NCI-H2107 treated with DMSO at 0.1 percent for 48 hours (cell line): ENCODE measurements at regions not wholly inside any gene's neighbourhood (a gene's known extent, or its start where the extent isn't known, plus 50 kb on each side); places are given as distances from the start of the nearest gene placed in this dataset.
A peak's percentile ranks its signal among the peaks of the same experiment; 100 is the strongest.
"Not testable (repeated sequence)": the region's sequence is repeated elsewhere in the genome, so short reads cannot be mapped to it uniquely, and the experiment has no call there.

Experiments
- DNase-seq: peaks from one replicate; lab custom pipeline; 2025; ENCODE audit not compliant: unreplicated experiment; lab: John Stamatoyannopoulos, UW

DNA sequence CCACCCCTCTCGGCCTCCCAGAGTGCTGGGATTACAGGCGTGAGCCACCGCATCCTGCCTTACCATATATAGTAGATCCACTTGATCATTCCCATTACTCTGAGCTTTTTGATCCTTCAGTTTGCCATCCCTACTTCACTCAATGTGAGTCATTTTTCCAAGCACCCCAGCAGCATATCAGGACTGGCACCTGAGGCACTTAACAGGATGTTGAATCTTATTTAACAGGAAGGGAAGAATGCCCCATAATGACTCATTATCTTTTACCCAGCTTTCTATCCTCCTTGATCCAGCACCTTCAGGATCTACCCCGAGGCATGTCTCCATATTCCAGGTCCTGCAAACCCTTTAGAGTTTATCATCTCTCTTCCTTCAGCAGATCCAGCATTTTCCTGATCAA is 84.9 kb upstream of the CMKLR1 start:
- DNase-seq, result no peak

DNA sequence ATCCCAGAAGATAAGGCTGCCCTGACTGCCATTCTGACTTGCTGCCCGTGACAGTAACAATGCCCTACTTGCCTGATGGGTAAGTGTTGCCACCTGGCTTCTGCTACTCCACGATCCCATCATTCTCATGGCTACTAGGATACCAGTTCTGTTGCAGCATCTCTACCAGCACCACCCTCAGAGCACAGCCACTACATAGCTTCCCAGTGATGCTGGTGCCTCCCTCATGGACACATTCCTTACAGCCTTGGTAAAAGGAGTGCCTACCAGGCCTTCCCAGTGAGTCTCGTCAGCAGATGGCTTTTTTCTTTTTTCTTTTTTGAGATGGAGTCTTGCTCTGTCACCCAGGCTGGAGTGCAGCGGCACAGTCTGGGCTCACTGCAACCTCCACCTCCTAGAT is 84.4 kb upstream of the CMKLR1 start:
- no peak for DNase-seq

DNA sequence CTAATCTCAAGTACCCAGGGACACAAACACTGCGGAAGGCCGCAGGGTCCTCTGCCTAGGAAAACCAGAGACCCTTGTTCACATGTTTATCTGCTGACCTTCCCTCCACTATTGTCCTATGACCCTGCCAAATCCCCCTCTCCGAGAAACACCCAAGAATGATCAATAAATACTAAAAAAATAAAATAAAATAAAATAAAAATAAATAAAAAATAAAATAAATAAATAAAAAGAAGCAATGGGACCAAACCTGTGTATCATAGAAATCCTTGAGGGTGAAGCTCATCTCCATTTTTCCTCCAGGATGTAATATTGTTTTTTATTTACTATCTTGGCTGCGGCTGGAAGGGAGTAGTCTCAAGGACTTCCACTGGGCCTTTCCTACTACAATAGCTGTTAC is 82.0 kb upstream of the CMKLR1 start:
- not testable (repeated sequence) for DNase-seq

DNA sequence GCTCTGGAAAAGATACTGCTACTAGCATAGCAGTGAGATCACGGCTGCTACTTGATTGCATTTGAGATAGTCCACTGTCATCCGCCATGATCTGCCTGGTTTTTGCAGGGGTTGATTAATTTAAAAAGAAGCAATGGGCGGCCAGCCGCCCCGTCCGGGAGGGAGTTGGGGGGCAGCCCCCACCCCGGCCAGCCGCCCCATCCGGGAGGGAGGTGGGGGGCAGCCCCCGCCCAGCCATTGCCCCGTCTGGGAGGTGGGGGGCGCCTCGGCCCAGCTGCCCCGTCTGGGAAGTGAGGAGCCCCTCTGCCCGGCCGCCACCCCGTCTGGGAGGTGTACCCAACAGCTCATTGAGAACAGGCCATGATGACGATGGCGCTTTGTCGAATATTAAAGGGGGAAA is 81.3 kb upstream of the CMKLR1 start:
- DNase-seq, result not testable (repeated sequence)

DNA sequence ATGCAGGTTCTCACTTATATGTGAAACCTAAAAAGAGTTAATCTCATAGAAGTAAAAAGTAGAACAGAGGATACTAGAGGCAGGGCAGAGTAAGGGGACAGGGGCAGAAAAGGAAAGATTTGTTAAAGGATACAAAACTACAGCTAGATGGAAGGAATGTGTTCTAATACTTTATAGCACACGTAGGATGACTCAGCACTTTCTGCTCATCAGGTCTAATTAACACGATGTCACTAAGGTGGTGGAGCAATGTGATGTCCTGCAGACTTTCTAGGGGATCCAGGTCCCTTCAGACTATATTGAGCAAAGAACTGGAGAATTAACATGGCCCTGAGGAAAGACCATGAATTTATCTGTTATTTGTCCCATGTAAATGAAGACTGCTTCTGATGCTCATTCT is 80.8 kb upstream of the CMKLR1 start:
- no peak for DNase-seq

DNA sequence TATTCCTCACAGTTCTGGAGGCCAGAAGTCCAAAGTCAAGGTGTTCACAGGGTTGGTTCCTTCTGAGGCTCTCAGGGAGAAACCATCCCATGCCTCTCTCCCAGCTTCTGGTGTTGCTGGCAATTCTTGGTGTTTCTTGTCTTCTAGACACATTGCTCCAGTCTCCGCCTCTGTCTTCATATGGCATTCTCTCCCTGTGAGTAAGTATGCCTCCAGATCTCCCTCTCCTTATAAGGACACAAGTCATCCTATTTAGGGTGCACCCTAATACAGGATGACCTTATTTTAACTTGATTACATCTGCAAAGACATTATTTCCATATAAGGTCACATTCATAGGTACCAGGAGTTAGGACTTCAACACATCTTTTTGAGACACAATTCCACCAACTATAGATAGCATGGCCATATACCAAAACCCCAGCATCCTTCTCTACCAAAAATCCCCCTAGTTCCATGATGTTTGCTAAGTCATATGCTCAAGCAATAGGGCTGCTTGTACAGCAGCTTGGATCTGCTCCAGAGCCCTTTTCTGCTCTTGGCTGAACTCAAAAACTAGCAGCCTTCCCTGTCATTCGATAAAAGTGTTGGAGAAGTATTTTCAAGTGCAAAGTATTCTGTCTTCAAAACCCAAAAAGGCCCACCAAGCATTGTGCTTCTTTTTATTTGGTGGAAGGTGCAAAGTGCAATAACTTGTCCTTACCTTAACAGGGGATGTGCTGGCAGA is 79.2 kb upstream of the CMKLR1 start:
- no peak for DNase-seq

DNA sequence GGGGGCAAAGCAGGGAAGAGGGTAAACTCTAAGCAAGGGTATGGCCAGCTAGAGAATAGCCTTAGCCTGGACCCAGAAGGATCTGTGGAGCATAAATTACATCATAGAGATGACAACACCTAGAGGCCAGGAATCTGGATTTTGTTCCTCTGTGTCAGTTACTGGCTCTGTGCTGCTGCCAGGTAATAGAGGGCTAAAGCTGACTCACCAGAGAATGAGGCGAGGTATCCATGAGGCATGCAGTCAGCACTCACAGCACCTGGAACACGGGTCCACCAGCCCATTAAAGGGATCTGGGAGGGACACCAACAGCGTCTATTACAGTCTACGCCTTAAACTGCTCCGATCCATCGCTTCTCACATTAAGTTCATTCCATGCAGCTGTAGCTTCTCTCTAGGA is 74.9 kb upstream of the CMKLR1 start:
- DNase-seq, result no peak

DNA sequence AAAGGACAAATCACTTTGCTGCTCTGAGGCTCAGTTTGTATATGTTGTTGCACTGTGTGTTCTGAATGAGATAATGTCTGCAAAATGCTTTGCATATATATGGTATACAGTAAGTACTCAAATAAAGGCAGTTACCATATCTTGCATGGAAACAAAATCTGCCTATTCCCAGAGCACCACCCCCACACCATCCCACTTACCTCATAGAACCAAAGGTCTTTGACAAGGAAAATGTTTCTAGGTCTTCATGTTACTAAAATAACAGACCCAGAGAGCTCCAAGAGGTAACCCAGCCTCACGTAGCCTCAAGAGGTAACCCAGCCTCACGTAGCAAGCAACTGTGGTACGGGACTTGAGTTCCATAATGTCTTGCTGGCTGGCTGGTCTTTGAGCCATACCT is 71.6 kb upstream of the CMKLR1 start:
- no peak for DNase-seq

DNA sequence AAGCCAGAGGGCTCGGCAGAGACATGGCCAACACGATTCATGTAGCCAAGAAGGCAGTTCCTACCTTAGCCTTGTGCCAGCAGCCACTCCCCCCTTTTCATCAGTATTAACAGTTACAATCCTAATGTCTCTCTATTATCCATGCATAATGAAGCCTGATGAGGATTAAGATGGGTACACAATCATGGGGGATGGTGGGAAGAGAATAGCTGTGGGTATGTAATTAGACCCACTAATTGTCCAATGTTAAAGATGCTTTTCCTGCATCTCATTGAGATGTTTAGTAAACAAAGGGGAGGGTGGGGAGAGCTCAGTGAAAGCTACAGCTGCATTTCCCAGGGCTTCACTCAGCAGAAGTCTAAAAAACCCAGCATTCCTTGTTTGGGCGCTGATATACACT is 70.4 kb upstream of the CMKLR1 start:
- DNase-seq, result no peak

DNA sequence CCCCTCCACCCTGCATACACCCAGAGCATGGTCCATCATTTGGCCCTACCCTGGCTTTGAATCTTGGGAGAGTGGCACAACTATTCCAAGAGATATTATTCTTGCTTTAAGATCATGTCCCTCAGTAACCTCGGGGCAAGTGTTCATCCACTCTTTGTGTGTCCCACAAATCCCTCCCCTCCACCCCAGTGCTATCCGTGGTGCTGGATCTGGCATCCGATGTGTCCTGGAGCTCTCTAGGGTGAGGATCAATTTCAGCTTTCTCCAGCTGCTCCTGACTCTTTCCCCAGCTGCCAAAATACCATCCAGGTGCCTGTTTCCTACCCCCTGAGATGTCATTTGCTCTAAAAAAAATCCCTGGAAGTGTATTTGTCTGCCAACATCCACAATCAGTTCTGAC is 64.8 kb upstream of the CMKLR1 start:
- DNase-seq, result no peak

DNA sequence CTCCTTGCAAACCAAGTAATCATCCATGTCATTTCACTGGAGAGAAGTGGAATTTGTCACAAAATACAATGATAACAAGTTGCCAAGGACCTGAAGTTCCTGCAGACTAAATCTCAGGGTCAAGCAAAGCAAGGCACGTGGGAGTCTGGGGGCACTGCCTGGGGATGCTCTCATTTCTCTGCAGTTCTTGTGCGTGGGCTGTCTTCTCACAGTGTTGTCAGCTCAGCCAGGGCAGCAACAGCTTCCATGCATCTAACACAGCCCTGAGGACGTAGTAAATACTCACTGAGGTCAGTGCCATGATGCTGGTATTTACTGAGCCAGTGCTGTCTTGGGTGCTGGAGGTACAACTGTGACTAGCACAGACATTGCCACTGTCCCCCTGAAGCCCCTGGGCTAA is 62.9 kb upstream of the CMKLR1 start:
- DNase-seq, result no peak

DNA sequence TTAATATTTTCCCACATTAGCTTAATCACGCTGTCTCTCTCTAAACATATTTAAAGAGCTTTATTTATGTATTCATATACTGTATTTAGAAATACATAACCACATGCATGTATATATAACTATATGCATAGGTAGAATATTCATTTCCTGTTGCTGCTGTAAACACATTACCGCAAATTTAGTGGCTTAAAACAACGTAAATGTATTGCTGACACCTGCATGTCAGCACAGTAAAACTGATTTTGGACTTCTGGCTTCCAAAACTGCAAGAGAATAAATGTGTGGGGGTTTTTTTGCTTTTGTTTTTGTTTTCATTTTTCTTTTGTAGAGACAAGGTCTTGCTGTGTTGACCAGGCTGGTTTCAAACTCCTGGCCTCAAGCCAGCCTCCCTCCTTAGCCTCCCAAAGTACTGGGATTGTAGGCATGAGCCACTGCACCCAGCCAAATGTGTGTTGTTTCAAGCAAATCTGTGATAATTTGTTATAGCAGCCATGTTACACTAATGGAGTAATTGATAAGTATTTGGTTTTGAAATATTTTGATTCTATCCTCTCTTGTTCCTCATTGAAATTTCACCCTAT is 61.9 kb upstream of the CMKLR1 start:
- no peak for DNase-seq

DNA sequence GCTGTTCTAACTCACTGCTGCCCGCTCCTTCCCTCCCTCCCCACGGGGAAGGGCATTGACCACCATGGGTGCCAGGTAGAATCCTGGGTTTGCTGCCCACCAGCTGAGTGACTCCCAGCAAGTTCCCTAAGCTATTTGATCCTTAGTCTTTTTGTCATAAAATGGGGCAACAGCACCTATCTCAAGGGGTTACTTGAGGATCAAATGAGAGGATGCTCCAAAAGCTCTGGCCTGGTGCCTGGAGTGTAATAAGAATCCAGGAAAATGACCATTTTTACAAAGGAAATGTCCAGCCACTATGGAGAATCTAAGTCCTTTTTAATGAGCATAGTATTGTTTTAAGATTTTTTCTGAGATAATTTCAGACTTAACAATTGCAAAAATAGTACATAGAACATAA is 61.4 kb upstream of the CMKLR1 start:
- DNase-seq, result no peak

DNA sequence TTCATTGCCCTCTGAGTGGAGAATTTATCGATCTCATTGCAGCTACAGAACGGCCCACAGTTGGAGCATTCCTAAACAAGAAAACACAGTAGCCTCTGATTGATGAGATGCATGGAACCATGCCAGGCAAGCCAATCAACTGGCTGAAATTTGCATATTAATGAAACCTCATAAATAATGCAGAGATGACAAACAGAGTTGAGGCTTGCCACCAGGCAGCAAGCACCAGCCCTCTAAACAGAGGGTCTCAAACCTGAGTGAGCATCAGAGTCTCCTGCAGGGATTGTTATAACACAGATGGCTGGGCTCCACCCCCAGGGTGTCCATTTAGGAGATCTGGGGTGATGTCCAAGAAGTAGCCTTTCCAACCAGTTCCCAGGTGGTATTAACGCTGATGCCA is 60.9 kb upstream of the CMKLR1 start:
- no peak for DNase-seq

DNA sequence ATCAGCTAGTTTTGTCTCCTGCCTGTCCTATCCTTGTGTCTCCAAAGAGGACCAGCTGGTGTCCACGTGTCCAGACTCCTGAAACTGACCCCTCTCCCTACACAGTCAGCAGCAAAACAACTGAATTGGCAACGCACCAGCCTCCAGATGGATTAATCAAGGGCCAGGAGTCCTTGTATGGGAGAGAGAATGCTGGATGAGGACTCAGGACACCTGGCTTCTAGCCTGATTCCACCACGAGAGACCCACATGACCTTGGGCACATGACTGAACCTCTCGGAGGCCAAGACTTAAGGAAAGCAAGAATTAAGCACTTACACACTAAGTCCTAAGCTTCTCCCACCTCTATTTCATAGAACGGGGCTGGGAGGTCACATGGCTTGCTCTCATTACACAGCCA is 60.4 kb upstream of the CMKLR1 start:
- DNase-seq, result no peak

DNA sequence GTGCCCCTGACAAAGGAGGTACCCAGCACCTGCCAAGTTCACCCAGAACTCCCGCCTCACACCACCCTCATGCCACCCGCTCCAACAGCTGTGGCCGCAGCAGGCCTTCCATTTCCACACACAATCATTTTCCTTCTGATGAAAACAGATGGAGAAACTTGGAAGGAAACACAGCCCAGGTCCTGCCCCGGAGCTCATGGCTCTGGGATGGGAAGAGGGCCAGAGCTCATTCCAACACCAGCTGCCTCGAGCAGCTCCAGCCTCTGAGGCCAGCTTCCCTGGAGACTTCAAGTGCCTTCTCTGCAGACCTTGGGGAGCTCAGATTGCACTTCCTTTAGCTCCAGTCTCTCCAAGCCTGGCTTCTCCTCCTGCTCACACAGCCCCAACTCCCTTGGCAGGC is 55.1 kb upstream of the CMKLR1 start:
- peak; percentile 65 for DNase-seq

DNA sequence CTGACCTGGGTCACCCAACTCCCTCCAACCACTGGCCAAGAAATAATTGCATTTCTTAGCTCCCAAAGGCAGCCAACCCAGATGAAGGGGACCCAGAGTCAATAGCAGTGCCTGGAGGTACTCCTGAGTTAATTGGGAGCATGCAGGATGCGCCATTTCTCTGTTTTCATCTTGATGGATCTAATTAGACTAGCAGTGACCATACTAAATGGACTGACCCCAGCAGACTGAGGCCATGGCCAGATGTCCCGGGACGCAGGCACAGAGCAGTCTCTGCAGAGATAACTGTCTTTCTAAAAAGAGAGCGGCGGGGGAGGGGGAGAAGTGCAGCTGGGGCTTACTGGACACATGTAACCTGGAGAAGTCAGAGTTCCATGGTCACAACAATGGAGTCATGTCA is 53.2 kb upstream of the CMKLR1 start:
- no peak for DNase-seq

DNA sequence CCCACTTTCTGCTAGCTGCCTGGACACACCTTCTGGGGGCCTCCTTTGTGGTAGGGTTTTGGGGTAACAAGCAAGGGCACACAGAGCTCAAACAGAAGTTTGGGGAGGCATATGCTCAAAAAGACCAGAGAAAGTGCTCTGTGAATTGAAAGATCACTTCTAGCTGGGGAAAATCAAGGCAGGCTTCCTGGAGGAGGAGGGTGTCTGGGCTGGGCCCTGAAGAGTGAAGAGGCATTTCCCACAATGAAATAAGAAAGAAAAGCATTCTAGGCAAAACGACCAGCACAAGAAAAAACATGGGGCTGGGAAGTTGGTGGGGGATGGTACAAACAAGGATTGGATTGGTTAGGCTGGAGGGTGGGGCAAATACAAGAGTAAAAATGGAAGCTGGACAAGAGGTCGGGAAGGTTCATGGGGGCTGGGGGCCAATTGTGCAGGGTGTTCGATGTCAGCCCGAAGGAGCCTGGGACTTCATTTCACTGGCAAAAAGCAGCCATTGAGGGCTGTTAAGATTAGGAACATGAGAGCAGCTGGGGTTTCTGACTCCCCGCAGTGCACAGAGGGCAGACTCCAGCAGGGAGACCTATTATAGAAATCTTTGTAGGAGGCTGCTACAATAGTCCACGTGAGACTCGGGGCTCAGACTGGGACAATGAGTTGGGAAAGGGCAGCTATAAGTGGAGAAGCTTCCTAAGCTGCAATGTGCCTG is 51.5 kb upstream of the CMKLR1 start:
- peak; percentile 74 for DNase-seq

DNA sequence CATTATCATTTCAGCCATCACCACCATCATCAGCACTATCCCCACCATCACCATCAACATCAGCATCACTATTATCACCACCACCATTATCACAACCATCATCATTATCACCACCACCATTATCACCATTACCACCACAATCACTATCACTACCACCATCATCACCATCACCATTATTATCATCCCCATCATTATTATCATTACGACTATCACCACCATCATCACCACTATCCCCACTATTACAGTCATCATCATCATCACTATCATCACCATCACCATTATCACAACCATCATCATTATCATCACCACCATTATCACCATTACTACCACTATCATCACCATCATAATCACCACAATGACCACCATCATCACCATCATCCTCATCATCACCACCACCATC is 50.4 kb upstream of the CMKLR1 start:
- DNase-seq, result no peak
